ENCODE measurements at regions not wholly inside any gene's neighbourhood (a gene's known extent, or its start where the extent isn't known, plus 50 kb on each side); places are given as distances from the start of the nearest gene placed in this dataset.

- FAIRE-seq: no peak
- no peak for TF ChIP-seq CTCF (IDR thresholded peaks at IDR 0.05; ENCODE audit: insufficient read depth, missing control alignments)
- no peak for DNase-seq (ENCODE audit: insufficient read length, low spot score)
Observed at GRCh38 chr18:51582551-51582950, 385.1 kb upstream of the MEX3C start.

DNA sequence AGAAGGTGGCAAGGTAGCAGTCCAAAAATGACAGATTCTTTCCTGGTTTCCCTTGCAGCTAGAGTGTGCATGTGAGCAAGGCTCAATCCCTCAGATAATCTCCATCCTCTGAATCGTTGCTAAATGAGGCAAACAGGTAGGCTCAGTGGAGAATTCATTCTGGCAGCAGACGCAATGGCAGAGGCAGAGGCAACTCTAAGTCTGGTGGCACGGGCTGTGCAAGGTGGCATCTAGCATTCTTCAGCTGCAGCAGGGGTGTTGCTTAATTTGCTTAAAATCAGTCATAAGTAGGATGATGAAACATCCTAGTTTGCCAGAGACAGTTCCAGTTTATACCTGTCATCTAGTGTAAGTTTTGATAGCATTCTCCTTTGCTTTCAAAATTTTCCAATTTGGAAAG, 391.1 kb upstream of the MEX3C start:
- peak; percentile 48 for FAIRE-seq

GRCh38 chr18:51593931-51594330, 396.4 kb upstream of the MEX3C start:
- no peak for TF ChIP-seq CTCF (IDR thresholded peaks at IDR 0.05; ENCODE audit: insufficient read depth, missing control alignments)
- FAIRE-seq (no peak), DNase-seq (ENCODE audit: insufficient read length, low spot score) (no peak)

More for the DNA sequence above, 391.1 kb upstream of the MEX3C start:
- TF ChIP-seq CTCF (IDR thresholded peaks at IDR 0.05; ENCODE audit: insufficient read depth, missing control alignments): no peak
- no peak for DNase-seq (ENCODE audit: insufficient read length, low spot score)

DNA sequence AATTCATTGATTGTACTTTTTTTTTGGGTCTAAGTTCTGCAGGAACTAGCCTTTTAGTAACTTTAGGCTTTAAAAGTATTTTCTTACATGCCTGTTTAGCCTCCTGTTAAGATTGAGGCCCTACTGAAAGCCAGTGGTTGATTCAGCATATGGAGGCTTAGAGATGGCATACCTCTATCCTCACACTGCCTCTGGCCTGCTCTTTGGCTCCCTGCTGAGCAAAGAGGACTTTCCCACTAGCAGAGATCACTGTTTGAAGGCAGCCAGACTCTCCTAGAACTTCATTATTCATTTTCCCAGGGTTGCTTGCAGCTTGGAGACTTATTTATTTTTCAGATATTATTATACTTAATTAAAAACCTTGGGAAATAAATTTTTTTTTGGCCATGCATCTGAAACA, 405.6 kb upstream of the MEX3C start:
- no peak for TF ChIP-seq CTCF (IDR thresholded peaks at IDR 0.05; ENCODE audit: insufficient read depth, missing control alignments)
- no peak for DNase-seq (ENCODE audit: insufficient read length, low spot score)
- FAIRE-seq: no peak

DNA sequence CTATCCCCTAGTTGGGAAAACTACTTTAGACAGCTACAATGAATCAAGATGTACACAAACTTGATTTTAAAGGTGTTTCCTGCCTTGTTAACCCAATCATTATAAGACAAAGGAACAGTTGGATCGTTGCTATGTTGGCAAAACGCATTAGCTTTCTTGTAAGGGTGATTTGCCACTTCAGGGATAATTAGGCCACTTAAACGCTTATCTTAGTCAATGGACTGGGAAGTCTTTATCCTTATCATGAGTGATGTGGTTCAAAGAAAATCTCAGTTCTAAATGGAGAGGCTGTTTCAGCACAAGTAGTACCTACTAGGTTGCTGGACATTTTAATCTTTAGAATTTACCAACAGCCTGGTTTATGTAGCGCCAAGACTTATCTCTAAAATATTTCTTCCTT, 406.1 kb upstream of the MEX3C start:
- FAIRE-seq (peak; percentile 97), DNase-seq (ENCODE audit: insufficient read length, low spot score) (no peak)
- no peak for TF ChIP-seq CTCF (IDR thresholded peaks at IDR 0.05; ENCODE audit: insufficient read depth, missing control alignments)

DNA sequence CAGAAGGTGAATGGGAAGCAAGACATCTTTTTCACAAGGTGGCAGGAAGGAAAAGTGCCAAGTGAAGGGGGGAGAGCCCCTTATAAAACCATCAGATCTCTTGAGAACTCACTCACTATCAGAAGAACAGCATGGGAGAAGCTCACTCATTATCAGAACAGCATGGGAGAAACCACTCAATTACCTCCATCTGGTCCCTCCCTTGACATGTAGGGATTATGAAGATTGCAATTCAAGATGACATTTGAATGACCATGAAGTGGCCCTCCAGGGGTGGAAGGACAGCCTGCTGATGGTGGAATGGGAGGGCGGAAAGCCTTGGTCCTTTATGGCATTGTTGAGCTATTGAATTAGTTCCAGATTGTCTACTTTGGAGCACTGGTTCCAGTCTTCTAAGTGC, 413.0 kb upstream of the MEX3C start:
- no peak for TF ChIP-seq CTCF (IDR thresholded peaks at IDR 0.05; ENCODE audit: insufficient read depth, missing control alignments)
- DNase-seq (ENCODE audit: insufficient read length, low spot score) (no peak), FAIRE-seq (no peak)

- TF ChIP-seq CTCF (IDR thresholded peaks at IDR 0.05; ENCODE audit: insufficient read depth, missing control alignments): no peak
- FAIRE-seq (peak; percentile 77), DNase-seq (ENCODE audit: insufficient read length, low spot score) (no peak)
Observed at GRCh38 chr18:51611326-51611725, 413.8 kb upstream of the MEX3C start.

All from D721Med (cell line).